Nephron (organoid): ENCODE measurements at regions not wholly inside any gene's neighbourhood (a gene's known extent, or its start where the extent isn't known, plus 50 kb on each side); places are given as distances from the start of the nearest gene placed in this dataset.
A peak's percentile ranks its signal among the peaks of the same experiment; 100 is the strongest.

Source experiments
- H3K27ac Mint-ChIP-seq, 3 experiments: 2 replicates each; pipeline ENCODE4 v1.8.0; 2020; ENCODE audit warnings: mixed read lengths in 3 of 3, mild to moderate bottlenecking in 2 of 3, moderate library complexity in 1 of 3
- H3K27me3 Mint-ChIP-seq: 2 replicates; pipeline ENCODE4 v1.8.0; 2021; ENCODE audit warnings: low read depth, mild to moderate bottlenecking, moderate library complexity, mixed read lengths
- H3K36me3 Mint-ChIP-seq: 2 replicates; pipeline ENCODE4 v1.8.0; 2020; ENCODE audit warnings: low read depth, mixed read lengths
- H3K4me1 Mint-ChIP-seq: 2 replicates; pipeline ENCODE4 v1.8.0; 2020; ENCODE audit warnings: mixed read lengths
- H3K4me3 Mint-ChIP-seq, 3 experiments: 2 replicates each; pipeline ENCODE4 v1.8.0; 2020; ENCODE audit warnings: mild to moderate bottlenecking in 3 of 3, mixed read lengths in 3 of 3, moderate library complexity in 2 of 3
- H3K9me3 Mint-ChIP-seq: 2 replicates; pipeline ENCODE4 v1.8.0; 2020; ENCODE audit warnings: mixed read lengths
- TF ChIP-seq, protein P1 (sequence below), 3 experiments: fragments of 200-600 bp; sonication (generic); IDR thresholded peaks; one replicate each; pipeline ENCODE4 v1.5.0; 2021; ENCODE audit warnings: antibody characterized with exemption in 3 of 3; ENCODE audit not compliant: unreplicated experiment in 3 of 3

GRCh38 chr13:88602786-88603777 is 931.9 kb downstream of the SLITRK5 start:
- no peaks in the 10 kb centered on the region for H3K36me3 Mint-ChIP-seq
- no peaks in the 10 kb centered on the region for H3K27me3 Mint-ChIP-seq

DNA sequence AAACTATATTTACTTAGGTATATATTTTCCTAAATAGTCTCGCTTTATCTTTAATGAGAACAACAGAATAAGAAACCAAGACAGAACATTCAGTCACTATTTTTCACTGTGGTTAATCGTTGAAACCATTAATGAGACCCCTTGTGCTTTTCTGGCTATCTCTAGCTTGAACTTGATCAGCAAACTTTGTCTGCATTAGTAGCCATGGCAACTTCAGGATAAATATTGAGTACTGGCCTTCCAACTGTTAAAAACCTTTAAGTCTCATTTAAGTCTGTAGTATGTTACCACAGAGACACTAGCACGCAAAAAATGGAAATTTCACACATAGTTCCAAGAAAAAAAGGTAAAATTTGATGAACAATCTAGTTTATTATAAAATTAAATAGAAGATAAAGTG is 946.0 kb downstream of the SLITRK5 start:
- H3K4me3 Mint-ChIP-seq, result no peak overlapping the region
- no peaks in the 10 kb centered on the region for H3K27me3 Mint-ChIP-seq
- TF ChIP-seq, protein P1, sequence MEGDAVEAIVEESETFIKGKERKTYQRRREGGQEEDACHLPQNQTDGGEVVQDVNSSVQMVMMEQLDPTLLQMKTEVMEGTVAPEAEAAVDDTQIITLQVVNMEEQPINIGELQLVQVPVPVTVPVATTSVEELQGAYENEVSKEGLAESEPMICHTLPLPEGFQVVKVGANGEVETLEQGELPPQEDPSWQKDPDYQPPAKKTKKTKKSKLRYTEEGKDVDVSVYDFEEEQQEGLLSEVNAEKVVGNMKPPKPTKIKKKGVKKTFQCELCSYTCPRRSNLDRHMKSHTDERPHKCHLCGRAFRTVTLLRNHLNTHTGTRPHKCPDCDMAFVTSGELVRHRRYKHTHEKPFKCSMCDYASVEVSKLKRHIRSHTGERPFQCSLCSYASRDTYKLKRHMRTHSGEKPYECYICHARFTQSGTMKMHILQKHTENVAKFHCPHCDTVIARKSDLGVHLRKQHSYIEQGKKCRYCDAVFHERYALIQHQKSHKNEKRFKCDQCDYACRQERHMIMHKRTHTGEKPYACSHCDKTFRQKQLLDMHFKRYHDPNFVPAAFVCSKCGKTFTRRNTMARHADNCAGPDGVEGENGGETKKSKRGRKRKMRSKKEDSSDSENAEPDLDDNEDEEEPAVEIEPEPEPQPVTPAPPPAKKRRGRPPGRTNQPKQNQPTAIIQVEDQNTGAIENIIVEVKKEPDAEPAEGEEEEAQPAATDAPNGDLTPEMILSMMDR (IDR thresholded peaks at IDR 0.05; ENCODE audit: unreplicated experiment in 3 of 3), result no peak
- H3K36me3 Mint-ChIP-seq, result no peaks in the 10 kb centered on the region
- no peak overlapping the region for H3K27ac Mint-ChIP-seq
- H3K4me1 Mint-ChIP-seq, result no peaks in the 10 kb centered on the region
- peaks cover 4% of the 10 kb centered on the region for H3K9me3 Mint-ChIP-seq

More at GRCh38 chr13:88602786-88603777, 931.9 kb downstream of the SLITRK5 start:
- Mint-ChIP-seq H3K9me3 (no peaks in the 10 kb centered on the region), H3K27ac (peak overlapping the region in 2 of 3 experiments; percentile 12 to 79), H3K4me3 (no peak overlapping the region), H3K4me1 (peaks cover 9% of the 10 kb centered on the region)
- TF ChIP-seq, protein P1 (IDR thresholded peaks at IDR 0.05; ENCODE audit: unreplicated experiment in 3 of 3), result no peak

DNA sequence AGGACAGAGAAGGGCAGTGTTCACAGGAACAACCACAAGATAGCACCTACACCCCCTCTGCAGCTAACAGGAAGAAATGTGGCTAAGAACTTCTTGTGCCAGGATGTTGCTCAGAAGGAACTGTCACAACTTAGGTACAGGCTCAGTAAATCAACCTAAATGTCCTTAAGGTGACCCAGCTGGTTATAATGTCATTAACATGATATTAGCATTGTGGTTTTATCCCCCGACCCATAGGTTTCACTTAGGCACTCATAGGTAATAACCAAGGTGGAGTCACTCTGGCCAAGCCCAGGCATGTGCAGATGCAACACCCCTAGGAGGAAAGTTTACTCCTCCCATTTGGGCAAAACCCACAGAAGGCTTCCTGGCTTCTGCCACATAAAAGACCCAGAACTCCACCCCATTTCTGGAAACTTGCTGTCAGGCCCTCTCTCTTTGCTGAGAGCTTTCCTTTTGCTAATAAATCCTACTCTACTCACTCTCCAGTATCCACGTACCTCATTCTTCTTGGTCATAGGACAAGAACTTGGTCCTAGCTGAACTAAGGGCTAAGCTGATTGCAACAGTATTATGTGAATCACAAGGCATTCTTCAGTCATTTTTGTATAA is 951.3 kb downstream of the SLITRK5 start:
- no peaks in the 10 kb centered on the region for H3K36me3 Mint-ChIP-seq
- no peaks in the 10 kb centered on the region for H3K27me3 Mint-ChIP-seq
- H3K4me1 Mint-ChIP-seq, result no peaks in the 10 kb centered on the region
- H3K27ac Mint-ChIP-seq, result no peak overlapping the region
- peaks cover 4% of the 10 kb centered on the region for H3K9me3 Mint-ChIP-seq
- no peak overlapping the region for H3K4me3 Mint-ChIP-seq
- TF ChIP-seq, protein P1 (IDR thresholded peaks at IDR 0.05; ENCODE audit: unreplicated experiment in 3 of 3), result no peak

DNA sequence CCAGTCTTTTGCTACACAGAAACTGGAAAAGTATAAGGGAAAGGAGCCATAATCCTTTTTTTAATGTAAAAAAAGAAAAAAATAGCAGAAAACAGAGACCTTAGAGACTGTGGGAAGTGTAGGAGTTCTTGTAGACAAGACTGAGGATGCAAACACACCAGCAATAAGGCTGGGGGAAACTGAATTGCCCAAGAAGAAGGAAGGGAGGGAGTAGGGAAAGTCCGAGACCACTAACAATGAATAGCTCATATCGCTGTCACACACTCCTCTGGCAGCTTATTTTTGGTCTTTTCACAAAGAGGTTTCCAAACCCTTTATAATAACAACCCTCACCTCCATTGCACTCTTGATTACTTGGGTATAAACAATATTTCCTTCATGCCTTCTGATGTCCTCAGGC is 952.0 kb downstream of the SLITRK5 start:
- Mint-ChIP-seq H3K27ac (no peak overlapping the region), H3K36me3 (no peaks in the 10 kb centered on the region), H3K9me3 (peaks cover 4% of the 10 kb centered on the region), H3K4me3 (no peak overlapping the region), H3K27me3 (no peaks in the 10 kb centered on the region), H3K4me1 (no peaks in the 10 kb centered on the region)
- TF ChIP-seq, protein P1 (IDR thresholded peaks at IDR 0.05; ENCODE audit: unreplicated experiment in 3 of 3), result no peak

DNA sequence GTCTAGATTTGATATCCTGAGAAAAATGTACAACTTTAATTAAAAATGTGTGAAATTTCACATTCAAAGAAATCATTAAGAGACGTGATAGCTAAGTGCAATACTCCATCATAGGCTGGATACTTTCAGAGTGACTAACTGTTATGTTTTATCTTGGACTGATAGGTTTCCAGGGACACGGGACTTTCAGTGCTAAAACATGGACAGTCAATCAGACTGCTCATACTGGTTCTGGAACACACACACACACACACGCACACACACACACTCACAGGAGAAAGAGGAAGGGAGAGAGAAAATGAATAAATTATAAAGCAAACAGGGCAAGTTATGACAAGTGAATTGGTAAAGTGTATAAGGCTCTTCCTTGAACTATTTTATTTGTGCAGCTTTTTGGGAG is 955.9 kb downstream of the SLITRK5 start:
- Mint-ChIP-seq H3K27me3 (no peaks in the 10 kb centered on the region), H3K9me3 (peaks cover 1% of the 10 kb centered on the region), H3K4me3 (no peak overlapping the region), H3K36me3 (no peaks in the 10 kb centered on the region), H3K4me1 (no peaks in the 10 kb centered on the region), H3K27ac (no peak overlapping the region)
- TF ChIP-seq, protein P1 (IDR thresholded peaks at IDR 0.05; ENCODE audit: unreplicated experiment in 3 of 3), result no peak
